Erythroblast (primary cell): ENCODE measurements at regions not wholly inside any gene's neighbourhood (a gene's known extent, or its start where the extent isn't known, plus 50 kb on each side); places are given as distances from the start of the nearest gene placed in this dataset.

Source experiments
- DNase-seq, 2 experiments: peaks; one replicate each; lab custom pipeline; 2025; lab: John Stamatoyannopoulos, UW
- GATA1 ChIP-seq: IDR thresholded peaks from 2 replicates; pipeline ENCODE4 v1.6.1; 2011; ENCODE audit warnings: low read depth, mild to moderate bottlenecking, control low read depth, low read length, moderate library complexity
- POLR2A ChIP-seq: IDR thresholded peaks from 2 replicates; pipeline ENCODE4 v1.6.1; 2011; ENCODE audit warnings: mild to moderate bottlenecking, low read length

DNA sequence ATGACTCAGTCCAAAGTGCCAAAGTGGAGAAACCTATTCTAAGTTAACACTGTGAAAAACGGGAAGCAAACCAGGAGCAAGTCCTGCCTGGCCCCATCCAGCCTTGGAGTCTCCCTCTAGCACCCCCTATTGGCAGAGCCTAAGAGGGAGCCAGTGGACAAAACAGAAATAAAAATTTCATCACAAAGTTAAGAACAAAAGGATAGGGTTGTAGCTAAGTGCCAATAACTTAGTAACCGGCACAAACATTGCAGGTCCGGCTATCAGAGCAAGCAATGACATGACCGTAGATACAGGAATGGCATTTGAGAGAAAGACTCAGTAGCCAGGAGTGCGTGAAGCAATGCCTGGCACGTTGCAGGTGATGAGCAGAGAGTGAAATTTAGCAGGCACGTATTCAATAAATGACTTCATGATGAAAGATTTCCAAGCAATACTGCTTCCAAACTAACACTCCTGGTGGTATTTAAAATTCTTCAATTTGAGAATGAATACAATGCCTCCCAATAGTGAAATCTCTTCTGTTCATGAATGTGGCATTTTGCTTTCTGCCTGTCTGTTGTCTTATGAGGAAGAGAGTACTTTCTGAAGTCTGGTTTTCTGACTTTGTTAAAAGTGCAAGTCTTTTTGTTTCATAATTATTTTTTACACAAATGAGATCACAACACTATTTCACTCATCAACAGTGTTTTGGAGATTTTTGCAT, 391.0 kb downstream of the OMA1 start:
- TF ChIP-seq POLR2A (no peak), GATA1 (no peak)
- DNase-seq, result peak; percentile 2 to 17

DNA sequence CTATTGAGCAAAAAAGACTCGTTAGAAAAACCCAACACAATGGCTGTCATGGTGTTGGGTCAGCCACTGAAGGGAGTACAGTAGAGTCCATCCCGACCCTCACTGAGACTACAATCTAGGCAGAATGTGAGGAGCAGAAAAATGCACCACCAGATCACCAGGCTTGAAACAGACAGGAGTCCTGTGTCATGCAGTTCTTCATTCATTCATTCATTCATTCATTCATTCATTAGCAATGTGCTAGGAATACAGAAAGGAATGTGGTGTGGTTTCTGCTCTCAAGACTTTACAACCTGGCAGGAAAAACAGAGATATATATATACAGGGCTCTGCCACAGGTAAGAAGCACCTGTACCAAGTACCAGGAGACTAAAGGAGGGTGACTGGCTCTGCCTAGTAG, 392.3 kb downstream of the OMA1 start:
- TF ChIP-seq GATA1, result no peak
- TF ChIP-seq POLR2A, result no peak
- DNase-seq, result no peak

GRCh38 chr1:58152697-58153096, 393.8 kb downstream of the OMA1 start:
- TF ChIP-seq POLR2A, result no peak
- no peak for TF ChIP-seq GATA1
- no peak for DNase-seq

- TF ChIP-seq GATA1, result no peak
- no peak for DNase-seq
Measured at GRCh38 chr1:58149271-58149812, 397.2 kb downstream of the OMA1 start.

- no peak for TF ChIP-seq GATA1
- TF ChIP-seq POLR2A, result no peak
- no peak for DNase-seq
Measured at GRCh38 chr1:58144698-58145270, 401.7 kb downstream of the OMA1 start.

DNA sequence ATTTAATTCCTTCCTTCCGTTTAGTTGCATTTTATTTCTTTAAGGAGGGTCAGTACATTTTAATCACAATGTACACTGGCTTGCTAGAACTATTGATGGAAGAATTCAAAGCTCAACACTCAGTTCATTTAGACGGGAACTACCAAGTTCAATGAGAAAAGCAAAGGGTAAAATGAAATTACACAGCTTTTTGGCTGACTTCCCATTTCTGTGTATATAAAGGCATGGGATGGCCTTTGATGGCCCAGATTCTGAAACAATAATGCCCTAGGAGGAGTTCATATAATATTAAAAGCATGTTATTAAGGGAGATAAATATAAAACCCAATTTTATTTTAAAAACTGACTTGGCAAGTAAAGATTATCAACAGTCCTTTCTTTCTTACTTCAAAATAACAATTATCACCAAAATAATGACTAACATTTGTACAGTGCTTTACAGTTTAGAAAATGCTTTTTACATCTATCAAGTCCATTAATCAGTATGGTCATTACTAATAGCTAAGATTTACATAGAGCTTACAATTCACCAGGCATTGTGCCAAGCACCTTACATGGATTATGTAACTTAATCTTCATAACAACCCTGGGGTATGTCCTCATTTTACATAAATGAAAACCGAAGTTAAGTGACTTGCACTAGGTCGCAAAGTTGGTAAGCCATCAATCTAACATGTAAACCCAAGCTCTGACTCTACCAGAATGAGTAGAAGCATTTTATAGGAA, 402.4 kb downstream of the OMA1 start:
- TF ChIP-seq POLR2A (no peak), GATA1 (no peak)
- DNase-seq, result no peak

GRCh38 chr1:58136387-58136786, 410.1 kb downstream of the OMA1 start:
- TF ChIP-seq POLR2A (no peak), GATA1 (no peak)
- DNase-seq, result no peak

GRCh38 chr1:58135821-58136321, 410.7 kb downstream of the OMA1 start:
- TF ChIP-seq GATA1 (no peak), POLR2A (no peak)
- no peak for DNase-seq

DNA sequence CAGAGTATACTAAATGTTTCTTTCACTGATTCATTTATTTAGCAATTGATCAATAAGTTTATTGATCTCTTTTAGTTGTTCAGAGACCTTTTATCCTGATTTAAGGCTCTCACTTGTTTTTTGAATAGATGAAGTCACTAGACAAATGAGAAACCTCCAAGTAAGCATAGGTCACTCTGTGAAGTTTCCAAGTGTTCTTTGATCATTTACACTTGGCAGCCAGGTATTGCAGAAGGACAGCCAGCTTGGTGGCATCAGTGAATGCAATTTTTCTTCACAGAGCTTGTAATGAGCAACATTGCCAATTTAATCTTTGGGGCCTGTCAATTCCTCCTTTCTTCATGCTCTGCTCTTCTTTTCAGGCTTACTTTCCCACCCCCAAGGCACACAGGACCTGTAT, 413.0 kb downstream of the OMA1 start:
- TF ChIP-seq POLR2A (no peak), GATA1 (no peak)
- DNase-seq, result no peak

- TF ChIP-seq GATA1 (no peak), POLR2A (no peak)
- no peak for DNase-seq
Measured at GRCh38 chr1:58123051-58123450, 423.5 kb downstream of the OMA1 start.

DNA sequence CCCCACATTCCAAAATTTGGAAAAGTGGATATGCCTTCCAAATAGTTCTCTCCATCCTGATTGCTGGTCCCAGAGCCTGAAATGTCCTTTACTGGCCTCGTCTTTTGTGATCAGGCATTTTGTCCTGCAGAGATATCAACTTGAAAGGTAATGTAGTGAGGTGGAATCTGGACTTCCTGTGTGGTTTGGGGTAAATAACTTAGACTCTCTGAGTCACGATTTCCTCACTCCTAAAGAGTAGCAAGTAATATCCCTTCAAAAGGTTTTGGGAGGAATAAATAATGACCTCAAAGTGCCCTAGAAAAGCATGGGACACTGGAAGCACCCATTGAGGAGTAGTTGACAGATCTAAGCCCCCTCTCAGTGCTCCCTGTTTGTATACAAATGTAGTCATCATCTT, 426.6 kb downstream of the OMA1 start:
- TF ChIP-seq GATA1, result no peak
- TF ChIP-seq POLR2A, result no peak
- DNase-seq, result no peak

- TF ChIP-seq POLR2A, result no peak
- TF ChIP-seq GATA1, result no peak
- no peak for DNase-seq
Measured at GRCh38 chr1:58116284-58116683, 430.2 kb downstream of the OMA1 start.

GRCh38 chr1:58109646-58110200, 436.8 kb downstream of the OMA1 start:
- TF ChIP-seq POLR2A, result no peak
- no peak for TF ChIP-seq GATA1
- DNase-seq, result no peak

DNA sequence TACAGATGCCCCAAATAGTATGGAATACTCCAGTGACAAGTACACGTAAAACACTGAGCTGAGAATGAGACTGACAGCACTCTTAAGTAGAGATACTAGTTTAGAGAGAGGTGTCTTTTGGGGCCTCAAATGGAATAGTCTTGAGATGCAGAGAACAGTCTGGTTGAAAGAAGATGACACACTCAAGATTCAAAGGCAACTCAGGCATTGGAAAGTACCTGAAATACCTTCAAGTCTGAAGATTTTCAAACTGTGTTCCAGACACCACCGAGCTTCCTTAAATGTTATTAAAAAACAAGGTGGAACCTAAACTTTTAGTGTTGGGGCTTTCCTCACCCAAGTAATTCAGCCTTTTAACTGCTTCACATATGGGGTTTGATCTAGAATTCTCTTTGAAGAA, 437.7 kb downstream of the OMA1 start:
- no peak for DNase-seq
- no peak for TF ChIP-seq POLR2A
- no peak for TF ChIP-seq GATA1

DNA sequence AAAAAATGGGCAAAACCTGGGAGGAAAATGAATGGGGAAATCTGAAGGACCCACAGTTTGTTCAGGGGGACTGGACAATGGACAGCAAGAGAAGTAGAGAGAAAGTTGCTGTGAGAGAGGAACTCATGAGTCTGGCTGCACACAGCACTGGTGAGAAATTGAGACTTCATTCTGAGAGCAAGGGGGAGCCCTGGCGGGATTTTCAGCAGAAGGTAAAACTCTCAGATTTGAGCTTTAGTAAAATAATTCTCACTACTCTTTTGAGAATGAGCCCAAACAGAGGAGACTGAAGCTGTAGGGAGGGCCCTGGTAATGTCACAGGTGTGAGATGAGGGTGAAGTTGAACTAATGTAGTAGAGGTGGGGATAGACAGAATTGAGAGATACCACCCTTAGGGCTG, 438.6 kb downstream of the OMA1 start:
- DNase-seq, result no peak
- TF ChIP-seq GATA1 (no peak), POLR2A (no peak)
